ENCODE measurements at regions not wholly inside any gene's neighbourhood (a gene's known extent, or its start where the extent isn't known, plus 50 kb on each side); places are given as distances from the start of the nearest gene placed in this dataset.

- TF ChIP-seq CTCF (IDR thresholded peaks at IDR 0.05; ENCODE audit: low read depth, low read length, poor library complexity, severe bottlenecking) (no peak), EZH2phosphoT487 (IDR thresholded peaks at IDR 0.05; ENCODE audit: borderline replicate concordance, low read length) (no peak)
Observed at GRCh38 chrX:39679497-39680157, 418.1 kb downstream of the BCOR start.

Data from DOHH2 (cell line).